Ovary (tissue), 3 donors: ENCODE measurements at regions not wholly inside any gene's neighbourhood (a gene's known extent, or its start where the extent isn't known, plus 50 kb on each side); places are given as distances from the start of the nearest gene placed in this dataset.

Experiments used
- CTCF ChIP-seq, 3 donors: fragments of 450-650 bp in 2 of 3; fragments of 200-600 bp in 1 of 3; IDR thresholded peaks; one replicate each; pipeline versions ENCODE4 v1.5.1 to v1.8.0; 2016 to 2022; ENCODE audit warnings: antibody characterized with exemption in 3 of 3, mild to moderate bottlenecking in 1 of 3
- EP300 ChIP-seq: sonication (generic); formaldehyde crosslinking; IDR thresholded peaks from one replicate; pipeline ENCODE4 v1.6.1; 2017; ENCODE audit warnings: antibody characterized with exemption
- POLR2A ChIP-seq: fragments of 450-650 bp; IDR thresholded peaks from one replicate; pipeline ENCODE4 v1.6.1; 2017; ENCODE audit warnings: antibody characterized with exemption, mild to moderate bottlenecking, moderate library complexity
- donor health status: DM: no; HTN: no; CAD: no.

- TF ChIP-seq CTCF (IDR thresholded peaks at IDR 0.05) (no peak), POLR2A (no peak), EP300 (no peak)
Measured at GRCh38 chr6:139547804-139548203, 173.4 kb upstream of the CITED2 start.
